ENCODE measurements at regions not wholly inside any gene's neighbourhood (a gene's known extent, or its start where the extent isn't known, plus 50 kb on each side); places are given as distances from the start of the nearest gene placed in this dataset.

- peak in 1 of 8 donors; percentile 8 for ATAC-seq
- Histone ChIP-seq H3K27ac (no peak overlapping the region), H3K27me3 (peaks cover 15 to 99% (median 95%) of the 10 kb centered on the region in 7 donors), H3K4me3 (peak overlapping the region; percentile 16 to 48 (median 40)), H3K4me1 (peaks cover 8 to 37% (median 28%) of the 10 kb centered on the region in 9 donors), H3K9me3 (no peaks in the 10 kb centered on the region), H3K36me3 (no peaks in the 10 kb centered on the region)
- intact Hi-C loops (cut with DNase I): loop anchor here in 8 of 10 donors (5.0 to 10.0 kb wide), 6 partner anchors 189 to 626 kb away; partner anchors contain the start of gene UCHL1 (in 2 of the 8)
- WGBS, 2 donors: 2 to 3% methylated on average over 68 to 79 of the region's 79 CpGs
- no peak for TF ChIP-seq CTCF (IDR thresholded peaks at IDR 0.05)
- DNase-seq: no peak
Observed at GRCh38 chr4:41880840-41881831, 54.1 kb upstream of the TMEM33 start.

- 5 to 8% methylated on average over 45 of the region's 45 CpGs for WGBS, 2 donors
- no peaks in the 10 kb centered on the region for H3K36me3 ChIP-seq
- peaks cover 15 to 99% (median 97%) of the 10 kb centered on the region in 7 donors for H3K27me3 ChIP-seq
- intact Hi-C loops (cut with DNase I): loop anchor here in 8 of 10 donors (5.0 to 10.0 kb wide), 6 partner anchors 188 to 625 kb away; partner anchors contain the start of gene UCHL1 (in 2 of the 8)
- no peak for TF ChIP-seq CTCF (IDR thresholded peaks at IDR 0.05)
- DNase-seq (no peak), ATAC-seq (no peak)
- H3K4me3 ChIP-seq: peak overlapping the region in 4 of 10 donors; percentile 18 to 45 (median 42)
- peaks cover 8 to 37% (median 28%) of the 10 kb centered on the region in 9 donors for H3K4me1 ChIP-seq
- H3K9me3 ChIP-seq: no peaks in the 10 kb centered on the region
- H3K27ac ChIP-seq: no peak overlapping the region
Observed at GRCh38 chr4:41880022-41880837, 55.0 kb upstream of the TMEM33 start.

- DNase-seq (no peak), ATAC-seq (no peak)
- Histone ChIP-seq H3K27ac (no peak overlapping the region), H3K4me1 (peaks cover 8 to 37% (median 28%) of the 10 kb centered on the region in 9 donors), H3K4me3 (no peak overlapping the region), H3K36me3 (no peaks in the 10 kb centered on the region), H3K27me3 (peaks cover 15 to 100% (median 98%) of the 10 kb centered on the region in 7 donors), H3K9me3 (no peaks in the 10 kb centered on the region)
- no peak for TF ChIP-seq CTCF (IDR thresholded peaks at IDR 0.05)
- WGBS, 2 donors: 9 to 14% methylated on average over 12 of the region's 12 CpGs
- intact Hi-C loops (cut with DNase I): no loop called here
Observed at GRCh38 chr4:41879552-41879951, 55.7 kb upstream of the TMEM33 start.

- intact Hi-C loops (cut with DNase I): no loop called here
- Histone ChIP-seq H3K9me3 (no peaks in the 10 kb centered on the region), H3K27me3 (peaks cover 15 to 100% (median 99%) of the 10 kb centered on the region in 7 donors), H3K4me1 (peaks cover 8 to 37% (median 28%) of the 10 kb centered on the region in 9 donors), H3K4me3 (no peak overlapping the region), H3K36me3 (no peaks in the 10 kb centered on the region), H3K27ac (no peak overlapping the region)
- ATAC-seq (no peak), DNase-seq (no peak)
- 4 to 10% methylated on average over 25 of the region's 25 CpGs for WGBS, 2 donors
- no peak for TF ChIP-seq CTCF (IDR thresholded peaks at IDR 0.05)
Observed at GRCh38 chr4:41878991-41879491, 56.2 kb upstream of the TMEM33 start.
